ENCODE measurements at regions not wholly inside any gene's neighbourhood (a gene's known extent, or its start where the extent isn't known, plus 50 kb on each side); places are given as distances from the start of the nearest gene placed in this dataset.

- no peak for TF ChIP-seq MITF (IDR thresholded peaks at IDR 0.05)
- TF ChIP-seq, protein P1, sequence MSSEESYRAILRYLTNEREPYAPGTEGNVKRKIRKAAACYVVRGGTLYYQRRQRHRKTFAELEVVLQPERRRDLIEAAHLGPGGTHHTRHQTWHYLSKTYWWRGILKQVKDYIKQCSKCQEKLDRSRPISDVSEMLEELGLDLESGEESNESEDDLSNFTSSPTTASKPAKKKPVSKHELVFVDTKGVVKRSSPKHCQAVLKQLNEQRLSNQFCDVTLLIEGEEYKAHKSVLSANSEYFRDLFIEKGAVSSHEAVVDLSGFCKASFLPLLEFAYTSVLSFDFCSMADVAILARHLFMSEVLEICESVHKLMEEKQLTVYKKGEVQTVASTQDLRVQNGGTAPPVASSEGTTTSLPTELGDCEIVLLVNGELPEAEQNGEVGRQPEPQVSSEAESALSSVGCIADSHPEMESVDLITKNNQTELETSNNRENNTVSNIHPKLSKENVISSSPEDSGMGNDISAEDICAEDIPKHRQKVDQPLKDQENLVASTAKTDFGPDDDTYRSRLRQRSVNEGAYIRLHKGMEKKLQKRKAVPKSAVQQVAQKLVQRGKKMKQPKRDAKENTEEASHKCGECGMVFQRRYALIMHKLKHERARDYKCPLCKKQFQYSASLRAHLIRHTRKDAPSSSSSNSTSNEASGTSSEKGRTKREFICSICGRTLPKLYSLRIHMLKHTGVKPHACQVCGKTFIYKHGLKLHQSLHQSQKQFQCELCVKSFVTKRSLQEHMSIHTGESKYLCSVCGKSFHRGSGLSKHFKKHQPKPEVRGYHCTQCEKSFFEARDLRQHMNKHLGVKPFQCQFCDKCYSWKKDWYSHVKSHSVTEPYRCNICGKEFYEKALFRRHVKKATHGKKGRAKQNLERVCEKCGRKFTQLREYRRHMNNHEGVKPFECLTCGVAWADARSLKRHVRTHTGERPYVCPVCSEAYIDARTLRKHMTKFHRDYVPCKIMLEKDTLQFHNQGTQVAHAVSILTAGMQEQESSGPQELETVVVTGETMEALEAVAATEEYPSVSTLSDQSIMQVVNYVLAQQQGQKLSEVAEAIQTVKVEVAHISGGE (CRISPR knock-in tag; IDR thresholded peaks at IDR 0.05), result peak in 1 of 3 experiments; percentile 48; a peak in 1 of 6 replicates
- TF ChIP-seq ZNF780A (CRISPR knock-in tag; IDR thresholded peaks at IDR 0.05), result no peak
- TF ChIP-seq ZFP91 (CRISPR knock-in tag; IDR thresholded peaks at IDR 0.05), result no peak
- TF ChIP-seq PTBP1 (IDR thresholded peaks at IDR 0.05; ENCODE audit: low read depth, low read length), result no peak
- TF ChIP-seq YY1 (IDR thresholded peaks at IDR 0.05; ENCODE audit: borderline replicate concordance in 1 of 3, control insufficient read depth in 1 of 3, extremely low read depth in 1 of 3, insufficient read depth in 3 of 3, insufficient read length in 1 of 3, insufficient replicate concordance in 2 of 3, low read depth in 1 of 3, low read length in 2 of 3), result peak in 1 of 3 experiments; percentile 81
- TF ChIP-seq, protein P2, sequence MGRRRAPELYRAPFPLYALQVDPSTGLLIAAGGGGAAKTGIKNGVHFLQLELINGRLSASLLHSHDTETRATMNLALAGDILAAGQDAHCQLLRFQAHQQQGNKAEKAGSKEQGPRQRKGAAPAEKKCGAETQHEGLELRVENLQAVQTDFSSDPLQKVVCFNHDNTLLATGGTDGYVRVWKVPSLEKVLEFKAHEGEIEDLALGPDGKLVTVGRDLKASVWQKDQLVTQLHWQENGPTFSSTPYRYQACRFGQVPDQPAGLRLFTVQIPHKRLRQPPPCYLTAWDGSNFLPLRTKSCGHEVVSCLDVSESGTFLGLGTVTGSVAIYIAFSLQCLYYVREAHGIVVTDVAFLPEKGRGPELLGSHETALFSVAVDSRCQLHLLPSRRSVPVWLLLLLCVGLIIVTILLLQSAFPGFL (CRISPR knock-in tag; IDR thresholded peaks at IDR 0.05), result no peak
- no peak for TF ChIP-seq ETS2 (tag; IDR thresholded peaks at IDR 0.05; ENCODE audit: borderline replicate concordance, poor library complexity, severe bottlenecking)
- no peak for TF ChIP-seq RBM17 (IDR thresholded peaks at IDR 0.05; ENCODE audit: borderline replicate concordance, low read depth, low read length)
- 0 out of 2 replicates have a peak, but pooled peaks have one; percentile 53 for TF ChIP-seq ZNF197 (CRISPR knock-in tag; IDR thresholded peaks at IDR 0.05; ENCODE audit: low read depth)
- TF ChIP-seq GTF3C2 (IDR thresholded peaks at IDR 0.05; ENCODE audit: borderline replicate concordance, extremely low read depth, insufficient read length), result no peak
- TF ChIP-seq, protein P3, sequence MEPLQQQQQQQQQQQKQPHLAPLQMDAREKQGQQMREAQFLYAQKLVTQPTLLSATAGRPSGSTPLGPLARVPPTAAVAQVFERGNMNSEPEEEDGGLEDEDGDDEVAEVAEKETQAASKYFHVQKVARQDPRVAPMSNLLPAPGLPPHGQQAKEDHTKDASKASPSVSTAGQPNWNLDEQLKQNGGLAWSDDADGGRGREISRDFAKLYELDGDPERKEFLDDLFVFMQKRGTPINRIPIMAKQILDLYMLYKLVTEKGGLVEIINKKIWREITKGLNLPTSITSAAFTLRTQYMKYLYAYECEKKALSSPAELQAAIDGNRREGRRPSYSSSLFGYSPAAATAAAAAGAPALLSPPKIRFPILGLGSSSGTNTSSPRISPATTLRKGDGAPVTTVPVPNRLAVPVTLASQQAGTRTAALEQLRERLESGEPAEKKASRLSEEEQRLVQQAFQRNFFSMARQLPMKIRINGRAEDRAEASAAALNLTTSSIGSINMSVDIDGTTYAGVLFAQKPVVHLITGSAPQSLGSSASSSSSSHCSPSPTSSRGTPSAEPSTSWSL (CRISPR knock-in tag; IDR thresholded peaks at IDR 0.05; ENCODE audit: borderline replicate concordance), result no peak
These were observed 170.0 kb downstream of the FOXA2 start (continued) for GRCh38 chr20:22414305-22414742.

Data from K562 (cell line).